Gastroesophageal sphincter (tissue), 4 donors: ENCODE measurements at regions not wholly inside any gene's neighbourhood (a gene's known extent, or its start where the extent isn't known, plus 50 kb on each side); places are given as distances from the start of the nearest gene placed in this dataset.

Experiments used
- ATAC-seq: fragments of 150-250 bp; one replicate; pipeline ENCODE4 v1.9.1; 2016; ENCODE audit warnings: mild to moderate bottlenecking, moderate library complexity
- H3K27ac ChIP-seq, 4 donors: fragments of 200-600 bp; sonication (generic) in 3 of 4; 1 replicate in 3 of 4; 2 replicates in 1 of 4; pipeline ENCODE4 v1.5.1; 2016 to 2019
- H3K27me3 ChIP-seq: fragments of 200-600 bp; sonication (generic); one replicate; pipeline ENCODE4 v1.5.1; 2019
- H3K36me3 ChIP-seq, 2 donors: fragments of 200-600 bp; sonication (generic); one replicate each; pipeline ENCODE4 v1.5.1; 2019; ENCODE audit warnings: control low read depth in 1 of 2
- H3K4me1 ChIP-seq, 3 donors: fragments of 200-600 bp; sonication (generic); 1 replicate in 2 of 3; 2 replicates in 1 of 3; pipeline ENCODE4 v1.5.1; 2016 to 2019; ENCODE audit warnings: control low read depth in 2 of 3
- H3K4me3 ChIP-seq, 2 donors: fragments of 200-600 bp; sonication (generic); one replicate each; pipeline ENCODE4 v1.5.1; 2019; ENCODE audit warnings: mild to moderate bottlenecking in 1 of 2, moderate library complexity in 1 of 2
- H3K9me3 ChIP-seq, 3 donors: fragments of 200-600 bp; sonication (generic); one replicate each; pipeline ENCODE4 v1.5.1; 2017 to 2019; ENCODE audit warnings: control low read depth in 2 of 3
- EP300 ChIP-seq: sonication (generic); formaldehyde crosslinking; IDR thresholded peaks from one replicate; pipeline ENCODE4 v1.6.1; 2017; ENCODE audit warnings: antibody characterized with exemption, mild to moderate bottlenecking
- POLR2A ChIP-seq, 2 donors: fragments of 450-650 bp; IDR thresholded peaks; one replicate each; pipeline ENCODE4 v1.6.1; 2017; ENCODE audit warnings: antibody characterized with exemption in 2 of 2, mild to moderate bottlenecking in 2 of 2, moderate library complexity in 1 of 2
- POLR2AphosphoS5 ChIP-seq: sonication (generic); formaldehyde crosslinking; IDR thresholded peaks from one replicate; pipeline ENCODE4 v1.6.1; 2017; ENCODE audit warnings: antibody characterized with exemption
- WGBS, 2 donors: methylation state at CpG; one replicate each; pipeline ENCODE4 v1.1.5; 2018; ENCODE audit warnings: low coverage in 1 of 2; 5-methylcytosine and 5-hydroxymethylcytosine counted together
- TF ChIP-seq, protein P1 (sequence below), 4 experiments: fragments of 200-600 bp in 2 of 4; fragments of 450-650 bp in 2 of 4; sonication (generic) in 1 of 4; IDR thresholded peaks; one replicate each; pipeline ENCODE4 v1.5.1; 2017 to 2019; ENCODE audit warnings: antibody characterized with exemption in 4 of 4, mild to moderate bottlenecking in 2 of 4, moderate library complexity in 2 of 4

DNA sequence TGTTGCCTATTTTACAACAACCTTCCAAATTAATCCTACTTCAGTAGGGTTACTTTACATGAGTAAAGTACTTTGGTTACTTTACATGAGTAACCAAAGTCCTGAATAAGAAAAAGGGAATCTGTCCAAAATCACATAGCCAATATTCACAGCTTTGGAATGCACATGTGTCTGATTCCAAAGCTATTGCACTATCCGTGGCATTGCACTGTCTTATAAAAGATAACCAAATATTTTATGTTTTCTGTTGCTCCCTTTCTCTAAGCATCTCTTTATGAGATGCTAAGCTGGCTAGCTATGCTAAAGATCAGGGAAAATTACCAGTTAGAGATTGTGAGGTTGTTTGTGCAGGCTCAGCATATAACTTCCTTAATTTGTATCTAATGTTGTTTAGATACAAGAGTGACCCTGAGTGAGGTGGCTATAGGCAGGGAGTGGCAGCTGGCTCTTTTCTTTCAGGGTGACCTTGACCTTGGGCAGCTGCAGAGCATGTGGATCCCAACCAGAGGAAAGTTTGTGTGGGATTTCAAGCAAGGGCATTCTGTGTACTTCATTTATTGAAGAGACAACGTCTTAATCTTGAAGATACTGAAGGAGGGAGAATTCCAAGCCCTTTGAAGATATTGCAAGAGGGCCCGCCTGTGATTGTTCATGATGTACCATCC lies 366.1 kb upstream of the ANKRD30A start:
- H3K4me1 ChIP-seq, result no peaks in the 10 kb centered on the region
- 41 to 55% methylated on average over 2 to 3 of the region's 3 CpGs for WGBS, 2 donors
- H3K4me3 ChIP-seq, result no peak overlapping the region
- TF ChIP-seq POLR2A (IDR thresholded peaks at IDR 0.05), result no peak
- TF ChIP-seq, protein P1, sequence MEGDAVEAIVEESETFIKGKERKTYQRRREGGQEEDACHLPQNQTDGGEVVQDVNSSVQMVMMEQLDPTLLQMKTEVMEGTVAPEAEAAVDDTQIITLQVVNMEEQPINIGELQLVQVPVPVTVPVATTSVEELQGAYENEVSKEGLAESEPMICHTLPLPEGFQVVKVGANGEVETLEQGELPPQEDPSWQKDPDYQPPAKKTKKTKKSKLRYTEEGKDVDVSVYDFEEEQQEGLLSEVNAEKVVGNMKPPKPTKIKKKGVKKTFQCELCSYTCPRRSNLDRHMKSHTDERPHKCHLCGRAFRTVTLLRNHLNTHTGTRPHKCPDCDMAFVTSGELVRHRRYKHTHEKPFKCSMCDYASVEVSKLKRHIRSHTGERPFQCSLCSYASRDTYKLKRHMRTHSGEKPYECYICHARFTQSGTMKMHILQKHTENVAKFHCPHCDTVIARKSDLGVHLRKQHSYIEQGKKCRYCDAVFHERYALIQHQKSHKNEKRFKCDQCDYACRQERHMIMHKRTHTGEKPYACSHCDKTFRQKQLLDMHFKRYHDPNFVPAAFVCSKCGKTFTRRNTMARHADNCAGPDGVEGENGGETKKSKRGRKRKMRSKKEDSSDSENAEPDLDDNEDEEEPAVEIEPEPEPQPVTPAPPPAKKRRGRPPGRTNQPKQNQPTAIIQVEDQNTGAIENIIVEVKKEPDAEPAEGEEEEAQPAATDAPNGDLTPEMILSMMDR (IDR thresholded peaks at IDR 0.05), result no peak
- no peak for TF ChIP-seq POLR2AphosphoS5
- no peak for TF ChIP-seq EP300
- H3K27ac ChIP-seq, result no peak overlapping the region
- H3K36me3 ChIP-seq, result no peaks in the 10 kb centered on the region
- no peak for ATAC-seq
- no peaks in the 10 kb centered on the region for H3K9me3 ChIP-seq
- H3K27me3 ChIP-seq, result no peaks in the 10 kb centered on the region

DNA sequence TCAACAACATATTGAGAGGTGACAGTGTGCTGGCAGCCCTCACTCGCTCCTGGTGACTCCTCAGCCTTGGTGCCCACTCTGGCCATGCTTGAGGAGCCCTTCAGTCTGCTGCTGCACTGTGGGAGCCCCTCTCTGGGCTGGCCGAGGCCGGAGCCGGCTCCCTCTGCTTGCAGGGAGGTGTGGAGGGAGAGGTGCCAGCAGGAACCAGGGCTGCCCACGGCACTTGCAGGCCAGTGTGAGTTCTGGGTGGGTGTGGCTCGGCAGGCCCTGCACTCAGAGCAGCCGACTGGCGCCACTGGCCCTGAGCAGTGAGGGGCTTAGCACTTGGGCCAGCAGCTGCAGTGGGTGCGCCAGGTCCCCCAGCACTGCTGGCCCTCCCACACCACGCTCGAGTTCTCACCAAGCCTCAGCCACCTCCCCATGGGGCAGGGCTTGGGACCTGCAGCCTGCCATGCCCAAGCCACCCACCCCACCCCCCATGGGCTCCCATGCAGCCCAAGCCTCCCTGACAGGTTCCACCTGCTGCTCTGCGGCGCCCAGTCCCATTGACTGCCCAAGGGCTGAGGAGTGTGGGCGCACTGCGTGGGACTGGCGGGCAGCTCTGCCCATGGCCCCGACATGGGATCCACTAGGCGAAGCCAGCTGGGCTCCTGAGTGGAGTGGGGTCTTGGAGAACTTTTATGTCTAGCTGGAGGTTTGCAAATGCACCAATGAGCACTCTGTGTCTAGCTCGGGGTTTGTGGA lies 377.1 kb upstream of the ANKRD30A start:
- Histone ChIP-seq H3K9me3 (peaks cover 0 to 13% (median 0%) of the 10 kb centered on the region in 3 donors), H3K27me3 (no peaks in the 10 kb centered on the region), H3K4me1 (no peaks in the 10 kb centered on the region), H3K27ac (no peak overlapping the region), H3K4me3 (no peak overlapping the region), H3K36me3 (no peaks in the 10 kb centered on the region)
- 88 to 100% methylated on average over 1 of the region's 19 CpGs for WGBS, 2 donors
- TF ChIP-seq EP300 (no peak), POLR2AphosphoS5 (no peak), POLR2A (IDR thresholded peaks at IDR 0.05) (no peak)
- TF ChIP-seq, protein P1 (IDR thresholded peaks at IDR 0.05), result no peak
- no peak for ATAC-seq

DNA sequence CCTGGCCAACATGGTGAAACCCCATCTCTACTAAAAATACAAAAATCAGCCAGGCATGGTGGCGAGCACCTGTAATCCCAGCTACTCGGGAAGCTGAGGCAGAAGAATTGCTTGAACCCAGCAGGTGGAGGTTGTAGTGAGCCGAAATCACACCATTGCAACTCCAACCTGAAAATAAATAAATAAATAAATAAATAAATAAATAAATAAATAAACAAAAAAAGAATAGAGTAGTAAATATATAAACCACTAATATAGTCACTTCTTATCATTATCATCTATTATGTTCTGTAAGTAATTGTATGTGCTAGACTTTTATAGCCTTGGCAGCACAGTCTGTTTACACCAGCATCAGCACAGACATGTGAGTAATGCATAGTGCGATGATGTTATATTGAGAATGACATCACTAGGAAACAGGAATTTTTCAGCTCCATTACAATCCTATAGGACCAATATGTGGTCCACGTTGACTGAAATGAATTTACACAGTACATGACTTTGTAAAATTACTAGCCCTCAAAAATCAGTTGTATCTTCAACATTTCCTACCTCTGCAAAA lies 385.4 kb upstream of the ANKRD30A start:
- 80 to 81% methylated on average over 4 to 5 of the region's 5 CpGs for WGBS, 2 donors
- H3K36me3 ChIP-seq, result no peaks in the 10 kb centered on the region
- H3K4me3 ChIP-seq, result no peak overlapping the region
- H3K4me1 ChIP-seq, result no peaks in the 10 kb centered on the region
- no peak for TF ChIP-seq POLR2A (IDR thresholded peaks at IDR 0.05)
- no peak for TF ChIP-seq POLR2AphosphoS5
- TF ChIP-seq EP300, result no peak
- TF ChIP-seq, protein P1 (IDR thresholded peaks at IDR 0.05), result no peak
- H3K27ac ChIP-seq, result no peak overlapping the region
- H3K9me3 ChIP-seq, result no peaks in the 10 kb centered on the region
- no peaks in the 10 kb centered on the region for H3K27me3 ChIP-seq
- ATAC-seq, result no peak

DNA sequence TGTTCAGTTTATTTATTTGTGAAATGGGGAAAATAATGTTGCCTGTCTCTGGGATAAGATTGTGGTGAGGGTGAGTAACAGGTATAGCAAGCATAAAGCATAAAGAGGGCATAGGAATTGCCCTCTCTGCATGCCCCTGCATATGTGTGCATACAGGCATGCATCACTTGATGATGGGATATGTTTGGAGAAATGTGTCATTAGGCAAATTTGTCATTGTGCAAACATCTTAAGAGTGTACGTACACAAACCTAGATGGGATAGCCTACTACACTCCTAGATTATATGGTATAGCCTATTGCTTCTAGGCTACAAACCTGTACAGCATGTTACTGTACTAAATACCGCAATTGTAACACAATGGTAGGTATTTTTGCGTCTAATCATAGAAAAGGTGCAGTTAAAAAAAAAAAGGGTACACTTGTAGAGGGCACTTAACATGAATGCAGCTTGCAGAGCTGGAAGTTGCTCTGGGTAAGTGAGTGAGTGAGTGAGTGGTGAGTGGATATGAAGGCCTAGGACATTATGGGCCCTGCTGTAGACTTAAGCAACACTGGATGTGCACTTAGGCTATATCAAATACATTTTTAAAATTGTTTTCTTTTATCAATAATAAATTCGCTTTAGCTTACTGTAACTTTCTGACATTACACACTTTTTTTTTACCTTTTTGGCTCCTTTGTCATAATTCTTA lies 386.5 kb upstream of the ANKRD30A start:
- TF ChIP-seq POLR2A (IDR thresholded peaks at IDR 0.05) (no peak), POLR2AphosphoS5 (no peak), EP300 (no peak)
- TF ChIP-seq, protein P1 (IDR thresholded peaks at IDR 0.05), result no peak
- ATAC-seq, result no peak
- Histone ChIP-seq H3K9me3 (no peaks in the 10 kb centered on the region), H3K27ac (no peak overlapping the region), H3K36me3 (no peaks in the 10 kb centered on the region), H3K27me3 (no peaks in the 10 kb centered on the region), H3K4me3 (no peak overlapping the region), H3K4me1 (no peaks in the 10 kb centered on the region)
- WGBS, 2 donors, result 93 to 94% methylated on average over 4 of the region's 4 CpGs
